Mesothelial cell of epicardium (in vitro differentiated cells): ENCODE measurements at regions not wholly inside any gene's neighbourhood (a gene's known extent, or its start where the extent isn't known, plus 50 kb on each side); places are given as distances from the start of the nearest gene placed in this dataset.

Experiments used
- DNase-seq, 2 experiments: peaks; one replicate each; pipeline ENCODE4 v3.0.0; 2021; ENCODE audit warnings: low spot score in 2 of 2; ENCODE audit not compliant: unreplicated experiment in 2 of 2
- H3K27ac Mint-ChIP-seq: 2 replicates; pipeline ENCODE4 v1.8.0; 2021; ENCODE audit warnings: mixed read lengths
- H3K27me3 Mint-ChIP-seq: 2 replicates; pipeline ENCODE4 v1.8.0; 2021; ENCODE audit warnings: low read depth, mixed read lengths
- H3K36me3 Mint-ChIP-seq: 2 replicates; pipeline ENCODE4 v1.8.0; 2021; ENCODE audit warnings: mixed read lengths
- H3K4me1 Mint-ChIP-seq: 2 replicates; pipeline ENCODE4 v1.8.0; 2021; ENCODE audit warnings: mixed read lengths
- H3K4me3 Mint-ChIP-seq: 2 replicates; pipeline ENCODE4 v1.8.0; 2021; ENCODE audit warnings: mild to moderate bottlenecking, moderate library complexity, mixed read lengths
- H3K9me3 Mint-ChIP-seq: 2 replicates; pipeline ENCODE4 v1.8.0; 2021; ENCODE audit warnings: mixed read lengths
- TF ChIP-seq, protein P1 (sequence below): fragments of 200-600 bp; sonication (generic); IDR thresholded peaks from one replicate; pipeline ENCODE4 v1.5.0; 2021; ENCODE audit warnings: antibody characterized with exemption; ENCODE audit not compliant: unreplicated experiment

DNA sequence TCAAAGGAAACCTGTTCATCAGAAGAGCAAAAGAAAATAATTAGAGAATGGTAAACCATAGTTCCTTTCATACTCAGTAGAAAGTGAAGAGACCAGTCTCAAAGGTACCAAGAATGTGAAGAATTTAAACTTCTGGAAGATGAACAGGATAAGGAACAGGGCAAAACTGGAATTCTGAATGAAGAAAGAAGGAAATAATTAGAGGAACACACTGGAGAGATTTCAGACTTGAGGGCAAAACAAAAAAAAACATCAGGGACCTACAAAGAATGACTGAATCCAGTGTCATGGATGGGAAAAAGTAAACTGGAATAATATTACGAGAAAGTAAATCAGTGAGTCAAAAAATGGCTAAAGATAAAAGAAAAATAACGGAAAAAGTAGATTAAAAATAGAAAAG lies 245.6 kb upstream of the NEIL3 start:
- no peaks in the 10 kb centered on the region for H3K36me3 Mint-ChIP-seq

DNA sequence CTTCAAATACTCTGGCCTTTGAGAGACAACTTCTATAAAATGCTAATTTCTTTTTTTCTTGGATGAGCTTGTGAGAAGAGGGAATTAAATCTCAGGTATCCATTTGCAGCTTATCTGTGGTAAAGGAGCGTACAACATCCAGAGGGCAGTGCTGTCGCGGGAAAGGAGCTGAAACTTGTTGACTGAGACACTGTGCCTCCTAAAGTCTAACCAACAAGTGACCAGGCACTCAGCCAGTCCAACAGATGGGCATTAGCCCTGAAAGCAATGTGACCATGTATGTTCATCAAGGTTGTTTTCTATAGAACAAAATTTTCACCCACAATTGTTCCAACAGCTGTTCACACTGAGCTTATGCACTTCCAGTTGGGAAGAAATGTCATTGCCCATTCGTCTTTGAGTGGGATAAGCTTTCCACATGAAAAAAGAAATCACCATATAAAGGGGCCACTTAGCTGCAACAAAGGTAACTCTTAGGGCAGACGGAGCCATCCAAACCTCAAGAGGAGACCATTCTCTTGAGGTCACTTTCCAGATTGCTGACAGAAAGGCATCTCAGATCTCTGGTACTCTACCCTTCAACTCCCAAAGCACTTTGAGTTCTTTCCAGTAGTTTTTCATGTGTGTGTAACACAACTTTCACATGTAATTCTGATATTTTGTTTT lies 244.8 kb upstream of the NEIL3 start:
- H3K27ac Mint-ChIP-seq: no peak overlapping the region
- H3K36me3 Mint-ChIP-seq: no peaks in the 10 kb centered on the region
- H3K9me3 Mint-ChIP-seq: peaks cover 18% of the 10 kb centered on the region
- no peak overlapping the region for H3K4me3 Mint-ChIP-seq
- TF ChIP-seq, protein P1, sequence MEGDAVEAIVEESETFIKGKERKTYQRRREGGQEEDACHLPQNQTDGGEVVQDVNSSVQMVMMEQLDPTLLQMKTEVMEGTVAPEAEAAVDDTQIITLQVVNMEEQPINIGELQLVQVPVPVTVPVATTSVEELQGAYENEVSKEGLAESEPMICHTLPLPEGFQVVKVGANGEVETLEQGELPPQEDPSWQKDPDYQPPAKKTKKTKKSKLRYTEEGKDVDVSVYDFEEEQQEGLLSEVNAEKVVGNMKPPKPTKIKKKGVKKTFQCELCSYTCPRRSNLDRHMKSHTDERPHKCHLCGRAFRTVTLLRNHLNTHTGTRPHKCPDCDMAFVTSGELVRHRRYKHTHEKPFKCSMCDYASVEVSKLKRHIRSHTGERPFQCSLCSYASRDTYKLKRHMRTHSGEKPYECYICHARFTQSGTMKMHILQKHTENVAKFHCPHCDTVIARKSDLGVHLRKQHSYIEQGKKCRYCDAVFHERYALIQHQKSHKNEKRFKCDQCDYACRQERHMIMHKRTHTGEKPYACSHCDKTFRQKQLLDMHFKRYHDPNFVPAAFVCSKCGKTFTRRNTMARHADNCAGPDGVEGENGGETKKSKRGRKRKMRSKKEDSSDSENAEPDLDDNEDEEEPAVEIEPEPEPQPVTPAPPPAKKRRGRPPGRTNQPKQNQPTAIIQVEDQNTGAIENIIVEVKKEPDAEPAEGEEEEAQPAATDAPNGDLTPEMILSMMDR: no peak
- peaks cover 4% of the 10 kb centered on the region for H3K4me1 Mint-ChIP-seq
- DNase-seq: no peak
- H3K27me3 Mint-ChIP-seq: no peaks in the 10 kb centered on the region

More for the DNA sequence above, 245.6 kb upstream of the NEIL3 start:
- no peak overlapping the region for H3K4me3 Mint-ChIP-seq
- no peak overlapping the region for H3K27ac Mint-ChIP-seq
- TF ChIP-seq, protein P1: no peak
- no peak for DNase-seq
- no peaks in the 10 kb centered on the region for H3K27me3 Mint-ChIP-seq
- peaks cover 18% of the 10 kb centered on the region for H3K9me3 Mint-ChIP-seq
- H3K4me1 Mint-ChIP-seq: peaks cover 4% of the 10 kb centered on the region

DNA sequence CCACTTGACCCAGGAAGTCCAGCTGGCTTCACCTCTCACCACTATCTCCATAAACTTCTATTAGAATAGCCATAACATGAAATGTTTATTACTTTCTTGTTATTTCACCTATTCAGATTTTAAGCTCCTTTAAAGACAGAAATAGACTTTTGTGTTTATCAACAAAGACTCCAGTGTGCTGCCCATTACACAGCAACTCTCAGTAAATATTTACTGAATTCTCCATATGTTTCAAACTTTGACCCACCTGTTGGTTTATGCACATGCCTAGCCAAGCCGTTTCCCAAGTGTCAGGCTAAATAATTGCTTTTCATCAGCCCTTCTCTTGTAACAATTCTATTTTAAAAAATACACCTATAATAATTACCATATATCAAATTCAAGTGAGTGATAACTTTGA lies 242.9 kb upstream of the NEIL3 start:
- H3K27me3 Mint-ChIP-seq: no peaks in the 10 kb centered on the region
- H3K9me3 Mint-ChIP-seq: peaks cover 18% of the 10 kb centered on the region
- H3K27ac Mint-ChIP-seq: no peak overlapping the region
- H3K36me3 Mint-ChIP-seq: no peaks in the 10 kb centered on the region
- no peak for DNase-seq
- no peak overlapping the region for H3K4me3 Mint-ChIP-seq
- TF ChIP-seq, protein P1: no peak
- peaks cover 4% of the 10 kb centered on the region for H3K4me1 Mint-ChIP-seq

DNA sequence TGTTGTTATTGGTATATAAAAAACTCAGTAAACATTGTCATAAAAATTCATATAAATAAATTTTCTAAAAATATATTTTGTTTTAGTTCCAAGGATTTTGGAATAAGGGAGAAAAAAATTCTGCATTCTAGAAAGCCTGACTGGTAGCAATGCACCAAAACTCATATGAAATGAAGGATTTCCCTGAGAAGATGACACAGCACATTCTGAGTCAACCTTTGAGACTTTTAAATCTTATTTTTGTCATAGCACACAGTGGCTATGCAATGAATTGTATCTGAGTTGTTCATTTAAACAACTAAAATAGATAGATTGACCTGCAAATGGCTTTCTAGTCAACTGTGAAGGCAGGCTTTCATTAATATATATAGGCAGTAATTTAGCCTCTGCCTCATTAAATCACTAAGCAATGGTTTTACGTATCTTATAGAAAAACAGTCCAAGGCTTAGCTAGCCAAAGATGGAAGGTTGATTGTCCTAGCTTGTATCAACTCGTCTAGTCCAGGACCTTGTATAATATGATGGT lies 239.1 kb upstream of the NEIL3 start:
- Mint-ChIP-seq H3K27me3 (no peaks in the 10 kb centered on the region), H3K36me3 (no peaks in the 10 kb centered on the region), H3K9me3 (peaks cover 10% of the 10 kb centered on the region), H3K4me3 (no peak overlapping the region), H3K4me1 (no peaks in the 10 kb centered on the region), H3K27ac (no peak overlapping the region)
- DNase-seq: no peak
- TF ChIP-seq, protein P1: no peak

DNA sequence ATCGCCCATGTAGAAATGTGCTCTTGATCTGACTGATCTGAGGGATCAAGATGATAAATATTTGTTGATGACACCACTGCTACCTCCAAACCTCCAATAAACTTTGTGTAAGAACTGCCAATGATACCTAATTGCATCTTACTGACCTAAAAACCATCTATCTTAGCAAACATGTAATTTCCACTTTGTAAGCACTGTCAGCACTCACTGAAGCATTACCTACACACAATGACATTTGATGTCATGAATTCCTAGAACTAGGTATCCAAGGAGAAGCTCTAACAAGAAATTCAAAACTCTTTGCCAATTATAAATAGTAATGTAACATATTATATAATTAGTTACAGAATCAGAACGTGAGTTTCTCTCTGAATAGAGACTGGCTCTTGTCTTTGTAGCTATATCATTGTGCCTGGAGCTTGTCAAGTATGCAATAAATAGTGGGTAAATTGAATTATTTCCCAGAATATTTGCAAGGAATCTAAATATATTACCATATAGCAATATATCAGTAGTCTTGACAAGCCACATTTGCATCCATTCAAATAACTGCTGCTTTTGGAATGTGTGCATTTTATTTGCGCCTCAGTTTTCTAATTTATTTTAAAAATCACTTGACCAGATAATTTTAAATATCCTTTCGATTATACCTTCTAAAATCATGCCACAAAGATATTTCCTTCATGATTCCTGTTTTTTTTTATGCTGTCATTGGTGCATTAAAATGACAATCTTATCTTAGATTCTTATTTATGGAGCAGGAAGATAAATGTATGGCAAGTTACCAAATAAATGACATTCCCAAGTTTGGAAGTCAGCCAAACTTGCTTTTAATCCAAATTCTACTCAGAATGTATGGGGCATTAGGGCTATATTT lies 232.3 kb upstream of the NEIL3 start:
- DNase-seq: no peak
- peaks cover 11% of the 10 kb centered on the region for H3K4me1 Mint-ChIP-seq
- peak overlapping the region; percentile 33 for H3K27ac Mint-ChIP-seq
- H3K27me3 Mint-ChIP-seq: no peaks in the 10 kb centered on the region
- no peak overlapping the region for H3K4me3 Mint-ChIP-seq
- H3K36me3 Mint-ChIP-seq: no peaks in the 10 kb centered on the region
- H3K9me3 Mint-ChIP-seq: no peaks in the 10 kb centered on the region
- TF ChIP-seq, protein P1: no peak
